OCI-LY3 (cell line): ENCODE measurements at regions not wholly inside any gene's neighbourhood (a gene's known extent, or its start where the extent isn't known, plus 50 kb on each side); places are given as distances from the start of the nearest gene placed in this dataset.

Experiments used
- H2AFZ ChIP-seq: fragments of 200-600, 300-600 bp; shearing (Covaris generic); 2 replicates; pipeline ENCODE4 v1.6.0; 2014; ENCODE audit warnings: antibody characterized with exemption, low read depth, low read length
- H3K27ac ChIP-seq: fragments of 200-600, 300-600 bp; sonication (generic); 2 replicates; pipeline ENCODE4 v1.5.1; 2014; ENCODE audit warnings: mild to moderate bottlenecking, low read length, moderate library complexity, mixed read lengths
- H3K27me3 ChIP-seq: fragments of 200-600, 300-600 bp; sonication (generic); 2 replicates; pipeline ENCODE4 v1.6.1; 2014; ENCODE audit warnings: low read depth, low read length, mixed read lengths
- H3K36me3 ChIP-seq: fragments of 200-600, 300-600 bp; sonication (generic); replicated peaks from 2 replicates; pipeline ENCODE3; 2014; ENCODE audit warnings: low read depth, low read length, mixed read lengths
- H3K4me1 ChIP-seq: fragments of 300-600, 200-600 bp; sonication (generic); 2 replicates; pipeline ENCODE4 v1.6.1; 2014; ENCODE audit warnings: low read length, mixed read lengths
- H3K4me2 ChIP-seq: fragments of 200-600, 300-600 bp; sonication (generic); 2 replicates; pipeline ENCODE4 v1.6.1; 2014; ENCODE audit warnings: low read length, mixed read lengths
- H3K4me3 ChIP-seq: fragments of 300-600, 200-600 bp; sonication (generic); 2 replicates; pipeline ENCODE4 v1.5.1; 2014; ENCODE audit warnings: antibody characterized with exemption, mild to moderate bottlenecking, low read length, moderate library complexity
- H3K79me2 ChIP-seq: fragments of 300-600, 200-600 bp; shearing (Covaris generic); 2 replicates; pipeline ENCODE4 v1.6.1; 2014; ENCODE audit warnings: mild to moderate bottlenecking, low read length, mixed read lengths
- H3K9ac ChIP-seq: fragments of 300-600, 200-600 bp; shearing (Covaris generic); 2 replicates; pipeline ENCODE4 v1.6.0; 2014; ENCODE audit warnings: mild to moderate bottlenecking, low read length, moderate library complexity
- H3K9me3 ChIP-seq: fragments of 200-600, 300-600 bp; shearing (Covaris generic); 2 replicates; pipeline ENCODE4 v1.6.1; 2014; ENCODE audit warnings: low read length, mixed read lengths; ENCODE audit not compliant: insufficient read depth
- H4K20me1 ChIP-seq: fragments of 200-600, 300-600 bp; sonication (generic); 2 replicates; pipeline ENCODE4 v1.6.1; 2016; ENCODE audit warnings: low read length, mixed read lengths; ENCODE audit not compliant: insufficient read depth
- CTCF ChIP-seq: fragments of 200-600, 300-600 bp; sonication (generic); IDR thresholded peaks from 2 replicates; pipeline ENCODE4 v1.5.1; 2014; ENCODE audit warnings: antibody characterized with exemption, low read length, low read depth
- EZH2phosphoT487 ChIP-seq: fragments of 200-600 bp; shearing (Covaris generic); IDR thresholded peaks from 2 replicates; pipeline ENCODE4 v1.6.1; 2018; ENCODE audit warnings: antibody characterized with exemption, mixed run types, low read depth

GRCh38 chr3:80239301-80239700 is 471.5 kb upstream of the ROBO1 start:
- no peaks in the 10 kb centered on the region for H3K4me1 ChIP-seq
- H3K79me2 ChIP-seq, result no peaks in the 10 kb centered on the region
- H3K4me3 ChIP-seq, result no peak overlapping the region
- H3K9me3 ChIP-seq, result no peaks in the 10 kb centered on the region
- H4K20me1 ChIP-seq, result no peaks in the 10 kb centered on the region
- H3K27me3 ChIP-seq, result no peaks in the 10 kb centered on the region
- H2AFZ ChIP-seq, result 0 out of 2 replicates have a peak overlapping the region, but pooled peaks have one; percentile 22
- no peak overlapping the region for H3K4me2 ChIP-seq
- H3K9ac ChIP-seq, result no peak overlapping the region
- no peak overlapping the region for H3K27ac ChIP-seq
- H3K36me3 ChIP-seq, result no peaks in the 10 kb centered on the region
- no peak for TF ChIP-seq CTCF
- TF ChIP-seq EZH2phosphoT487, result no peak

- H3K27ac ChIP-seq, result no peak overlapping the region
- no peaks in the 10 kb centered on the region for H3K9me3 ChIP-seq
- H3K79me2 ChIP-seq, result no peaks in the 10 kb centered on the region
- TF ChIP-seq CTCF, result no peak
- no peak for TF ChIP-seq EZH2phosphoT487
- H3K4me2 ChIP-seq, result no peak overlapping the region
- no peaks in the 10 kb centered on the region for H3K4me1 ChIP-seq
- no peaks in the 10 kb centered on the region for H4K20me1 ChIP-seq
- H3K9ac ChIP-seq, result no peak overlapping the region
- no peaks in the 10 kb centered on the region for H3K36me3 ChIP-seq
- no peaks in the 10 kb centered on the region for H3K27me3 ChIP-seq
- H3K4me3 ChIP-seq, result no peak overlapping the region
- H2AFZ ChIP-seq, result no peak overlapping the region
Observed at GRCh38 chr3:80238606-80239005, 470.8 kb upstream of the ROBO1 start.

- H4K20me1 ChIP-seq, result no peaks in the 10 kb centered on the region
- no peaks in the 10 kb centered on the region for H3K4me1 ChIP-seq
- H3K27me3 ChIP-seq, result no peaks in the 10 kb centered on the region
- no peak overlapping the region for H3K27ac ChIP-seq
- H3K79me2 ChIP-seq, result no peaks in the 10 kb centered on the region
- H3K9me3 ChIP-seq, result no peaks in the 10 kb centered on the region
- no peak overlapping the region for H2AFZ ChIP-seq
- no peak overlapping the region for H3K9ac ChIP-seq
- H3K4me2 ChIP-seq, result no peak overlapping the region
- no peaks in the 10 kb centered on the region for H3K36me3 ChIP-seq
- no peak for TF ChIP-seq CTCF
- no peak for TF ChIP-seq EZH2phosphoT487
- H3K4me3 ChIP-seq, result no peak overlapping the region
Observed at GRCh38 chr3:80238152-80238551, 470.4 kb upstream of the ROBO1 start.

- no peak overlapping the region for H3K27ac ChIP-seq
- H3K27me3 ChIP-seq, result no peaks in the 10 kb centered on the region
- no peaks in the 10 kb centered on the region for H3K4me1 ChIP-seq
- H2AFZ ChIP-seq, result no peak overlapping the region
- TF ChIP-seq EZH2phosphoT487 (no peak), CTCF (no peak)
- no peaks in the 10 kb centered on the region for H4K20me1 ChIP-seq
- no peak overlapping the region for H3K4me3 ChIP-seq
- H3K4me2 ChIP-seq, result no peak overlapping the region
- H3K79me2 ChIP-seq, result no peaks in the 10 kb centered on the region
- no peaks in the 10 kb centered on the region for H3K36me3 ChIP-seq
- no peaks in the 10 kb centered on the region for H3K9me3 ChIP-seq
- H3K9ac ChIP-seq, result no peak overlapping the region
Observed at GRCh38 chr3:80234706-80235105, 466.9 kb upstream of the ROBO1 start.
